Putamen (tissue), 1 donor: ENCODE measurements at regions not wholly inside any gene's neighbourhood (a gene's known extent, or its start where the extent isn't known, plus 50 kb on each side); places are given as distances from the start of the nearest gene placed in this dataset.
A peak's percentile ranks its signal among the peaks of the same experiment; 100 is the strongest.

Source experiments
- DNase-seq: peaks from one replicate; pipeline ENCODE4 v3.0.0-alpha.2; 2016; ENCODE audit warnings: low spot score

GRCh38 chr5:116361979-116362577 lies 212.5 kb downstream of the SEMA6A start:
- no peak for DNase-seq

DNA sequence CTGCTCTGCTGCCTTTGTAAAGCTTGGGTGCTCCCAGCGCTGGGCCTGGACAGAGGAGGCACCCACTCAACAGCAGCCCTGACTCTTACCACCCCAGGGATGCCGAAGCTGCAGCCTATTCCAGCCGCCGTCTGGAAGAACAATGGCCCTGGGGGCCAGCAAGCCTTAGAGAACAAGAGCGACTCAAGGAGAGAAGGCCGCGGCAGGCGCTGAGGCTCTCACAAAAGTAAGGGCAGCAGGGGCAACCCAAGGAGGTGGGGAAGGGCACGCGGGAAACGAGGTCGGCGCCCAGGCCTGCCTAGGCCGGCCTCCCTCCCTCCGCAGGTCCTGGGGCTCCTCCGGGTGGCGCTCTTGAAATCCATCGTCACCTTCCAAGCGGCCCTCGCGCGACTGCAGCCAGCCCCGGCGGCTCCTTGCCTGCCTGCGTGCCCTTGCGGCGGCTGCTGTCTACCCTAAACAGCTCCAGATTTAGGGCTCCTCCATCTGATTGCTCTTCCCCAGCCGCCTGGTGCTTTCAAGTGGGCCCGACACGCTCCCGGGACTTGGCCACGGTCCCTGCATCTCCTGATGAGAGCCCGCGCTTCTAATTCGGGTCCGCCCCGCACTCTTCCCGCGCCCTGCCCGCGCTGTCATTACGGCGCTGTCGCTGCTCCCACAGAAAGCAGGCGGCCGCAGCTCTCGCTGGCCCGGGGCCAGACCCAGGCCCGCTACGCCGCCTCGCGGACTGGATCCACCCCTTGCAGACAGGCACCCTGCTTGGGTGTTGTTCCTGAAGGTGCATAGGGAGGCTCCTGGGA lies 213.3 kb downstream of the SEMA6A start:
- peak; percentile 65 for DNase-seq

DNA sequence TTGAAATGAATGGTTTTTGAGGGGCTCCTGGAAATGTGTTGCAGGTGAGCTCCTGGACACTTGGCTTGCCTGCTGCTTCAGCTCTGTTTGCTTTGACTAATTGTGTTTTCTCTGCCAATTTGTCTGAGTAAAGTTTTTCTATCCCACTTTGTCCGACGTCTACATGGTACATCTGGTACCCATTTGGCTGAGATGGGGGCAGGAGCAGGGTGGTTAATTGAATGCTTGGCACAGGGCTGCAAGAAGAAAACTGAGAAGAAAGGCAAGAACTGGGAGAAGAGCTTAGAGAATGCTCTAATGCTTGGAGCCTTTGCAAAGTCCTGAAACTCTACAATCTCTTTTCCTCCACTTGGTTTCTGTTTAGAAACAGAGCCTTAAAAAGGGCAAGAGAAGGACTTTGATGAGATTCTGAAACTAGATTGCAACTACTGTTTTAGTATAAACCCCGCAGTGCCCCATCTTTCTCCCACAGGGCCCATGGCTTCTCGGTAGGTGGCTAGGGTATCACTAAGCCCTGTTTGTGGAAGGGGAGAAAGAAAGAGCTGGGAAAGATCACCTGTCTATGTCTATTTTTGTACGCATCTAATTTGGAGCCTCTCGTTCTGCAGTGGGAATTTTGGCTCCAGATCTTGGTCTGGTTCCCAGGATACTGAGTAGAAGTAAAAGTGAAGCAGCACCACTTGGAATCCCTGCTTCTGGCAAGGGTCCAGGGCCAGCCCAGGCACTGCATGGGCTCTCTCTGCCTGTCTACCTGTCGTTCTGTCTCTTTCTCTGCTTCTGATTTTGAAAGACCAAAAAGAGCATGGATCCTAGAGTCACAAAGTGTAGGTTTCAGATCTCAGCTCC lies 214.4 kb downstream of the SEMA6A start:
- no peak for DNase-seq

GRCh38 chr5:116359592-116359991 lies 215.0 kb downstream of the SEMA6A start:
- no peak for DNase-seq

- DNase-seq: no peak
Observed at GRCh38 chr5:116358911-116359418, 215.7 kb downstream of the SEMA6A start.

DNA sequence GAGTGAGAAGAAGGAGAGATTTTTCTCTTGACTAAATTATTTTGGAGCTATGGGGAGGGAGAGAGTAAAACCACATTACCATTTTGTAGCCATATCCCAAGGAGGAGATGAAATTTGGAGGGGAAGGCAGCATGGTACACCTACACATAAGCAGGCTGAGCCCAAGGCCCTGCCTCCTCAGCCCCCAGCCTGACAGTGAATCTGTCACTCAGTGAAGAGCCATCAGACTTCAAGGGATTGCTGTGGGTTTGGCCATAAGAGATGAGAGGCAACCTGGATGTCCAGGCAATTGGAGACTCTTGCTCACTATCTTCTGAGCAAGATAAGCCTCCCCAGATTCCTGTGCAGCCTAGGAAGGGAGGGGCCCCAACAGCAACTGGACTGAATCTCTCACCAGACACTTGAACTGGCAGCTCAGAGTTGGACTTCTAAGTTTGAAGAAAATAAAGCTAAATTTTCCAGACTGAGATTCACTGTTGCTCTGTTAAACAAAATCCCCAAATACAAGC lies 216.6 kb downstream of the SEMA6A start:
- DNase-seq: no peak

DNA sequence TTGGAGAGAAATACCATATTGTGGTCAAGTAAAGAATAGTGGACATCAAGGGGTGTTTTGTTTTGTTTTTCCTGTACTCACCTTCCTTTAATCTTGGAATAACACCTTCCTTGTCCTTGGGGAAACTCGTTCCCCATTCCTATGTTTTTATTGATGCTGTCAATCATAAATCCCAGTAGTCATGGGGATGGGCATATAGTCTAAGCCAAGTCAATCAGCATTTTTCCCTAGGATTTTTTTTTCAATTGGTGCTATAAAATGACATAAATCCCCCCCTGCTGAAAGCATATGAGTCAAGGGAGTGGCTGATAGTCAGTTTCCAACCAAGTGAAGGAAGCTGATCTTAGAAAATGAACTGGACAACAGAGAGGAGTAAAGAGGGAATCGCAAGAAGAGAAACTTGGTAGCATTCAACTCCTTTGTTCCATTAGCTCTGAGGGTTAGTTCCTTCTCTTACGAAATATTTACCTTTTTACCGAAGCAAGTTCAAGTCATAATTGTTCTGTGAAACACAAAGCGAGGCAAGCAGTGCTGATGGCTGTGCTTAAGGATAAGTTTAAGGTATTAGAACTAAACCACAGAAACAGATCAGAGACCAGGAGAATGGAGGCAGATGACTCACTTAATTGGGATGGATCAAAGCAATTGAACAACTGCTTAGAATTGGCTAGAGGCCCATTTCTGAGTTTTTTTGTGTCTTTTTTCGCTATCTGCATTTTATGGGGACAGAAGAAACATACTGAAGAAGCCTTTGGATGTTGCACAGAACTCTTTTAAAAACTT lies 218.6 kb downstream of the SEMA6A start:
- no peak for DNase-seq

DNA sequence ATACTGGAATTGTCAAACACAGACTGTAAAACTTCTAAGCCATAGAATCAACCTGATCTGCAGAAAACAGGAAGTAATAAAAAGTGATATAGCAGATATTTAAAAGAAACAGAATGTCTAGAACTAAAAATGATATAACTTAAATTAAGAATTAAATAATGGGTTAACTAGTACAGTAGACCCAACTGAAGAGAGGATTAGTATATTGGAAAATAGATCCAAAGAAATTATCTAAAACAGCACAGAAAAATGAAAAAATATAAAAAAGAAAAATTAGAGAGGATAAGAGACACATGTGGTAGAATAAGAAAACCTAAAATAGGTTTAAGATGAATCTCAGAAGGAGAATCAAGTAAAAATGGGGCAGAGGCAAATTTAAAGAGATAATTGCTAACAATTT lies 219.9 kb downstream of the SEMA6A start:
- no peak for DNase-seq

GRCh38 chr5:116347657-116348056 lies 227.0 kb downstream of the SEMA6A start:
- no peak for DNase-seq

- no peak for DNase-seq
Observed at GRCh38 chr5:116343961-116344360, 230.7 kb downstream of the SEMA6A start.
